Stimulated activated CD8-positive, alpha-beta memory T cell treated with anti-CD3 and anti-CD28 coated beads, Interleukin-4, amount 100 ng/mL, for 4 hours (primary cell): ENCODE measurements at regions not wholly inside any gene's neighbourhood (a gene's known extent, or its start where the extent isn't known, plus 50 kb on each side); places are given as distances from the start of the nearest gene placed in this dataset.

Experiments used
- DNase-seq, 2 donors: peaks; one replicate each; pipeline ENCODE4 v3.0.0-alpha.2; 2020; ENCODE audit warnings: low read depth in 2 of 2, low spot score in 1 of 2

GRCh38 chr7:52500841-52501240 lies 534.6 kb upstream of the POM121L12 start:
- DNase-seq: no peak

DNA sequence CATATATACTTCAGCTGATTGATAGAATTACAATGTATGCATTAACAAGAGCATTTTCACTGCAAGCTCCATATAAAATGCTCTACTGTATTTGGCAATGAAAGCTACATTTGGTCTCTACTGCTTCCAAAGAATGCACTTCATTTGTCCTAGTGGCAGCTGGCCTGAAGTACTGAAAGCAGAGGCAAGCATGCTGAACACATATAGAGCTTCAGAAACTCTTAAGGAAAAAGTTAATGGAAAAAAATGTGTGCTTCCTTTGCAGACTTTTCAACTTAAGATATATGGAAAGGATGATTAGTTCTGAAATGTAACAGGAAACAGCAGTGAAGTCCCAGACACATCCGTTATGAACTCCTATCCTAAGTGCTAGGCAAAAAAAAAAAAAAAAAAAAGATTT lies 537.1 kb upstream of the POM121L12 start:
- no peak for DNase-seq

- no peak for DNase-seq
Observed at GRCh38 chr7:52486267-52486666, 549.2 kb upstream of the POM121L12 start.

GRCh38 chr7:52482076-52482475 lies 553.4 kb upstream of the POM121L12 start:
- no peak for DNase-seq

GRCh38 chr7:52481571-52481970 lies 553.9 kb upstream of the POM121L12 start:
- DNase-seq: no peak

DNA sequence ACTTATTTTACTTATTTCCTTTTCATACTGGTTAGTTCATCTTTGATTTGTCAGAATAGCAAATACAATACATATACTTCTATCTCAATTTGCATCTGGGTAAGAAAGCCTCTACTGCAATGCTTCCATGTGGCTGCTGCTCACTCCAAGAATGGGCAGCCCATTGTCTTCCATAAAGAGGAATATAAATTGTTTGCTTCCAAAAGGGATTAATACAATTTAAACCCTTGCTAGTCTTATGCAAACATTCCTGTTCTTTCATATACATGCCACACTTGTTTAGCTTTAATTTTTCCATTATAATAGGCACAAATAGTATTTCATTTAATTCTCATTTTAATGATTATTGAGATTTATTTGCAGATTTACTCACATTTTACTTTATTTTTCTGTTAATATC lies 555.4 kb upstream of the POM121L12 start:
- DNase-seq: no peak

DNA sequence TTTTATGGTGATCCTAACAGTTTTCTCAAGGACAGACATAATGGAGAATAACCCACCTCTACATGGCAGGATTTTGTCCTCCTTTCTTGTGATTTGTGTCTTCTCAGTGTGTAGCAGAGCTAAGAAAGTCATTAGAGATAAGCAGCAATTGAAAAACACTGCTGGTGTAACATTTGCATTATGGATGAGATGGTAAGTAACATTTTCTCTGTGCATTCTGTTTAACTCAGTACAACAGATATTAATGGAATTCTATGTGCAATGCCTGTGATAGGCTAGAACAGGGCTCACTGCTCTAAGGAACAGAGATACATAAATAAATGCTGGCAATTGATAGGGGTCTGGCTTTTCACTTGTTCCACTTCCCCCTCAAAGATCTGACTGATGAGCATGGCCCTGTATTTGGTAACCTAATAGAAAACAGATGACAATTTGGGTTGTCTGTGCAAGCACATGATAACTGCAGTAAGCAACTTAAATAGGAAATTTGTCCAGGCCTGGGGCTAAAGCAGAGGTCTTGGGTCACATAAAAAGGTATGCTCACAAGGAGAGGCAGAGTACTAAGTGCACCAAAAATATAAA lies 560.3 kb upstream of the POM121L12 start:
- DNase-seq: no peak

- no peak for DNase-seq
Observed at GRCh38 chr7:52473756-52474155, 561.7 kb upstream of the POM121L12 start.

GRCh38 chr7:52472006-52472620 lies 563.3 kb upstream of the POM121L12 start:
- no peak for DNase-seq

GRCh38 chr7:52465216-52465615 lies 570.2 kb upstream of the POM121L12 start:
- DNase-seq: no peak

GRCh38 chr7:52463341-52463740 lies 572.1 kb upstream of the POM121L12 start:
- no peak for DNase-seq

GRCh38 chr7:52462474-52462873 lies 573.0 kb upstream of the POM121L12 start:
- no peak for DNase-seq

DNA sequence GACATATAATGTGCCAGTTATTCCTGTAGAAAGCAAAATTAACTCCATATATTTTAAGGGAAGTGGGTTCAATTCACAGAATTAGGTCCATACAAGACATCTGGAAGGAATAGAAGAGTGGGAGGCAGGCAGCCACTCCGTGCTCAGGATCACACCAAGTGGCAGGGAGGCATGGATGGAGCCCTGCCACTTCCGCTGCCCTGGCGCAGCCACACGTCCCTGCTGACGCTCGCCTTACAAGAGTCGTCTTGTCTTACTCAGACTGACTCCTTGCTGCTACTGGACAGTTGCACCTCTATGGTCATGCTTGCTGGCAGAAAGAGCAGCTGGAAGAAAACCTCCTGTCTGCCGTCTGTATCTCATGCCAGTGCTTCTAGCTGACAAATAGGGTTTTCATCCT lies 579.9 kb upstream of the POM121L12 start:
- DNase-seq: no peak

DNA sequence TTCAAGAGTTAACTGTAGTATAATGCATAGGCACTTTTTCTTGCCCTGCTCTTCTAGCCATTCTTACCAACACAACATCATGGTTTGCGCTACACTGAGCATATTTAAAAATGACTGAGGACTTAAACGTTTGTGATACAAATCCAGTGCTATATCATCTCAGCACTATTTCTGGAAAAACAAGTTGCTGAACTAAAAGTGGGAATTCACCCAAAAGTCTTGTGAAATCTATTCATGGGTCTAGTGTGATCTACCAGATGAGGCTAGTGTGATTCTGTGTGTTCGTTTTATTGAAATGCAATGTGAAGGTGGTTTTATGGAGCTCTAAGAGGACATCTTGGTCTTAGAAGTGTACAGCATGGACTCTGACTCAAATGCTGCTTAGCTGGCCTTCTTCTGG lies 584.6 kb upstream of the POM121L12 start:
- DNase-seq: no peak

- no peak for DNase-seq
Observed at GRCh38 chr7:52447581-52448180, 587.8 kb upstream of the POM121L12 start.

DNA sequence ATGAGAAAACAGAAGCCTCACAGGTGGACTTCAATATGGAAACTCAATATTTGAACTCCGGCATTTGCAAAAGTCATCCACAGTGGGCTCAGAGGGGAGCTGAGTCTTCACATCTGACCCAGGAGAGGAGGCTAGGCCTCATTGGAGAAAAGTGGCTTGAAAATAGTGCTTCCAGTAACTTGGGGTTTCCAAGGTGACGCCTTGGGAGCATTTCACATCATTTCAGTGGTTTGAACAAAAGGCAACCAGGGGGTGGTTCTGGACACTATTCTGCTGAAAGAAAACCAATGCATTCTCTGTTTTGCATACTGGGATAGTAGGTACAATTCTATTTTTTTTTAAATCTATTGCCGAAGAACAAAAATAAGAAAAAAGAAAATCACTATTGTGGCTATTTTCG lies 599.2 kb upstream of the POM121L12 start:
- DNase-seq: no peak

DNA sequence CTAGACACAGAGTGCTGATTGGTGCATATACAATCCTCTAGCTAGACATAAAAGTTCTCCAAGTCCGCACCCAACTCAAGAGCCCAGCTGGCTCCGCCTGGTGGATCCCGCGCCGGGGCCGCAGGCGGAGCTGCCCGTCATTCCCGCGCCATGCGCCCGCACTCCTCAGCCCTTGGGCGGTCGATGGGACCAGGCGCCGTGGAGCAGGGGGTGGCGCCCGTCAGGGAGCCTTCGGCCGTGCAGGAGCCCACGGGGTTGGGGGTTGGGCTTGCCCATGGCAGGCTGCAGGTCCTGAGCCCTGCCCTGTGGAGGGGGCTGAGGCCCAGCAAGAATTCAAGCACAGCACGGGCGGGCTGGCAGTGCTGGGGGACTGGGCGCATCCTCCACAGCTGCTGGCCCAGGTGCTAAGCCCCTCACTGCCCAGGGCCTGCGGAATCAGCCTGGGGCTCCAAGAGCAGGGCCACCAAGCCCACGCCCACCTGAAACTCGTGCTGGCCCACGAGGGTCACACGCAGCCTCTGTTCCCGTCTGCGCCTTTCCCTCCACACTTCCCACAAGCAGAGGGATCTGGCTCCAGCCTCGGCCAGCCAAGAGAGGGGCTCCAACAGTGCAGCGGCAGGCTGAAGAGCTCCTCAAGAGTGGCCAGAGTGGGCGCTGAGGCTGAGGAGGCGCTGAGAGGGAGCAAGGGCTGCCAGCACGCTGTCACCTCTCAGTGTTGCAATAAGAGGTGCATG lies 604.2 kb upstream of the POM121L12 start:
- DNase-seq: no peak

DNA sequence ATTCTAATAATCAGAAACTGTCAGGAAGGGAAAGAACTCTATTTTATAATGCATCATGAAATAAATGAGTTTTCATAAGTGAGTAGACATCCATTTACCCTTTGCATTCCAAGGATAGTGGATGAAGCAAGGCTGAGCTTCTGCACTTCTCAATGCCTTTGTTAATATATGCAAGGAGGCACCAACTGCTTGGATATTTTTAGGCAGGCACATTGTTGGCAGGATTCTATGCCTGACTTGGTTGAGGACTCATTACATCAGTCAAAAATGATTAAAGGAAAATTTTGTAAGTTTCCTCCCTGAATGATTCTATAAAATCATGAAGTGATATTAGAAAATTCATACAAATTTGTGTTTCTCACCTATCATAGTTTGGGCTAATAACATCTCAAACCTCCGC lies 612.2 kb upstream of the POM121L12 start:
- DNase-seq: no peak

GRCh38 chr7:52413051-52413450 lies 622.4 kb upstream of the POM121L12 start:
- no peak for DNase-seq

DNA sequence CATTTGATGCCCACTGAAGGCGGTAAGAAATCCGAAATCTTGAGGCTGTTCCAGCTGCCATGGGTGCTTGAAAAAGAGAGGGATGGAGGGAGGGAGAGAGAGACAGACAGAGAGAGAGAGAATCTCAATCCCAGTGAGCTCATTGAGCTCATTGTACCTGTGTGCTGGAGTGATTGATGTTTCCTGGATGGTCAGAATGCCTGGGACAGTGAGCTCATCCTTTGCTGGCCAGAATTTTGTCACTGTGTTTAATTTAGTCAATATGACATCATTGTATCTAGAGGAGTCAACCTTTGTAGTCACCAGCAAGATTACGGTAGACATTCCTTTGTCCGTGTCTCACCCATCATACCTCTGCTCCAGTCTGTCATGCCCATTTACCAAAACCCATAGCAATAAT lies 625.4 kb upstream of the POM121L12 start:
- no peak for DNase-seq

DNA sequence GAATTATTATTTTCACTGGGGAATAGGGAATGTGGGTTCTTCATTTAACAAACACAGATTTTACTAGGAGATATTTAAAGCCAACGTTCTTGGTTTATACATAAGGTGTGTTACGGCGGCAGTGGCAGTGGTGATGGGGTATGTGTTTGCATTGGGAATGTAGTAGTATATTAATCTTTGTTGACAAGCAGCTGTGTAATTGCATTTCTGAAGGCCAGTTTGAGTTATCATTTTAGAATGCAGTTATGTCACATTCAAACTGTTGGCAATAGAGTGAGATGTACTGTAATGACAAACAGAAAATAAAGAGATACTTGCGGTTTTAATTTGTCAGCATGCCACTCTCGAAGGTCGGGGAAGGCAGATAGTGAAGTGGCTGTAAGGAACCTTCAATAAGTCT lies 628.6 kb upstream of the POM121L12 start:
- no peak for DNase-seq

- no peak for DNase-seq
Observed at GRCh38 chr7:52382731-52383130, 652.7 kb upstream of the POM121L12 start.
